Left ventricle myocardium inferior (tissue), 1 donor: ENCODE measurements at regions not wholly inside any gene's neighbourhood (a gene's known extent, or its start where the extent isn't known, plus 50 kb on each side); places are given as distances from the start of the nearest gene placed in this dataset.
A peak's percentile ranks its signal among the peaks of the same experiment; 100 is the strongest.

ENCODE experiments used
- DNase-seq: peaks from one replicate; pipeline ENCODE4 v3.0.0-alpha.2; 2020
- H3K27ac ChIP-seq: fragments of 200-600 bp; replicated peaks from 2 replicates; pipeline ENCODE4 v1.8.0; 2021
- H3K27me3 ChIP-seq: fragments of 200-600 bp; 2 replicates; pipeline ENCODE4 v1.8.0; 2021; ENCODE audit warnings: low read depth
- H3K36me3 ChIP-seq: fragments of 200-600 bp; 2 replicates; pipeline ENCODE4 v1.8.0; 2021
- H3K4me1 ChIP-seq: fragments of 200-600 bp; 2 replicates; pipeline ENCODE4 v1.8.0; 2021
- H3K4me3 ChIP-seq: fragments of 200-600 bp; 2 replicates; pipeline ENCODE4 v1.8.0; 2021; ENCODE audit warnings: mild to moderate bottlenecking, moderate library complexity
- H3K9me3 ChIP-seq: fragments of 200-600 bp; replicated peaks from 2 replicates; pipeline ENCODE4 v1.8.0; 2021
- intact Hi-C: fragments of 100-400 bp; cut with micrococcal nuclease; formaldehyde crosslinking; loops from one replicate; pipeline ENCODE4 v1.11.0; 2022
- TF ChIP-seq, protein P1 (sequence below): fragments of 200-600 bp; IDR thresholded peaks from 2 replicates; pipeline ENCODE4 v1.8.0; 2021; ENCODE audit warnings: antibody characterized with exemption, mild to moderate bottlenecking, borderline replicate concordance
- donor health status: DM: no; HTN: yes; CAD: no; lungs with severe emphysema.

DNA sequence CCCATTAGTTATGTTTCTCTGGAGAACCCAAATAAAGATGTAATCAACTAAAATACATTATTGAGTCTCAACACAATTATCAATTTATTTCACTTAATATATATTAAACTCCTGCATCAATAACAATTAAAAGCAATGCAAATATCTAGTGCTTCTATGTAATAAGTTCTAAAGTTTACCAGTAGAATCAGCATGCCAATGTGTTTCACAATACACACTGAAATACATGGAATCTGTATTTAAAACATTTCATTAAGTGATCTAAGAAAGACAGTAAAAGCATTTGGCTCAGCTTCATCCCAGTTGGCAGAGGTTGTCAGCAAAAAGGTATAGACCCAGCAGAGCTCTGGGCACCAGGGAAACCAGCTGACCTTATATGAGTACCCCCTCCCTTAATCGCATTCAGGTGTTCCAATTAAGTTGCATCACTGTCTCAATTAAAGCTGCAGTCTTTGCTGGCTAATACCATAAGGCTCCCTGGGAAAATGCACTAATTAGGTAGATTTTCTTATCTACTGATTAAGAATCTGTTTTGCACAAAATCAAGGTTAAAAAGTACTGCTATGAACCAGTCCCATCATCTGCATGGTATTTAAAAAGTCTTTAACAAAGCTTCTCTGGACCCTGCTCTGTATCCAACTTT, 63.1 kb downstream of the NIBAN1 start:
- Histone ChIP-seq H3K9me3 (no peaks in the 10 kb centered on the region), H3K4me1 (peaks cover 98% of the 10 kb centered on the region), H3K4me3 (no peak overlapping the region), H3K27ac (peak overlapping the region; percentile 67), H3K36me3 (no peaks in the 10 kb centered on the region), H3K27me3 (no peaks in the 10 kb centered on the region)
- no peak for DNase-seq
- TF ChIP-seq, protein P1, sequence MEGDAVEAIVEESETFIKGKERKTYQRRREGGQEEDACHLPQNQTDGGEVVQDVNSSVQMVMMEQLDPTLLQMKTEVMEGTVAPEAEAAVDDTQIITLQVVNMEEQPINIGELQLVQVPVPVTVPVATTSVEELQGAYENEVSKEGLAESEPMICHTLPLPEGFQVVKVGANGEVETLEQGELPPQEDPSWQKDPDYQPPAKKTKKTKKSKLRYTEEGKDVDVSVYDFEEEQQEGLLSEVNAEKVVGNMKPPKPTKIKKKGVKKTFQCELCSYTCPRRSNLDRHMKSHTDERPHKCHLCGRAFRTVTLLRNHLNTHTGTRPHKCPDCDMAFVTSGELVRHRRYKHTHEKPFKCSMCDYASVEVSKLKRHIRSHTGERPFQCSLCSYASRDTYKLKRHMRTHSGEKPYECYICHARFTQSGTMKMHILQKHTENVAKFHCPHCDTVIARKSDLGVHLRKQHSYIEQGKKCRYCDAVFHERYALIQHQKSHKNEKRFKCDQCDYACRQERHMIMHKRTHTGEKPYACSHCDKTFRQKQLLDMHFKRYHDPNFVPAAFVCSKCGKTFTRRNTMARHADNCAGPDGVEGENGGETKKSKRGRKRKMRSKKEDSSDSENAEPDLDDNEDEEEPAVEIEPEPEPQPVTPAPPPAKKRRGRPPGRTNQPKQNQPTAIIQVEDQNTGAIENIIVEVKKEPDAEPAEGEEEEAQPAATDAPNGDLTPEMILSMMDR: no peak
- intact Hi-C loops: no loop called here

DNA sequence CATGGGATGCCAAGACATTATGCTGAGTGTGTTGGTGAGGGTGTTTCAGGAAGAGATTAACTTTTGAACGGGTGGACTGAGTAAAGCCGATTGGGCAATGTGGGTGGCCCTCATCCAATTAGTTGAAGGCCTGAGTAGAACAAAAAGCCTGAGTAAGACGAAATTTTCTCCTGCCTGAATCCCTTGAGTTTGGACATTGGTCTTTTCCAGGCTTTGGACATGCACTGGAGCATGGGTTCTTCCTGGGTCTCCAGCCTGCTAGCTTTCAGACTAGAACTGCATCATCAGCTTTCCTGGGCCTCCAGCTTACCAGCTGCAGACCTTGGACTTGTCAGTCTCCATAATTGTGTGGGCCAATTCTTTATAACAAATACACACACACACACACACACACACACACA, 63.6 kb downstream of the NIBAN1 start:
- DNase-seq: peak; percentile 61
- TF ChIP-seq, protein P1: no peak
- Histone ChIP-seq H3K27me3 (no peaks in the 10 kb centered on the region), H3K4me3 (no peak overlapping the region), H3K4me1 (peaks cover 98% of the 10 kb centered on the region), H3K9me3 (no peaks in the 10 kb centered on the region), H3K36me3 (no peaks in the 10 kb centered on the region), H3K27ac (peak overlapping the region; percentile 67)
- intact Hi-C loops: no loop called here

DNA sequence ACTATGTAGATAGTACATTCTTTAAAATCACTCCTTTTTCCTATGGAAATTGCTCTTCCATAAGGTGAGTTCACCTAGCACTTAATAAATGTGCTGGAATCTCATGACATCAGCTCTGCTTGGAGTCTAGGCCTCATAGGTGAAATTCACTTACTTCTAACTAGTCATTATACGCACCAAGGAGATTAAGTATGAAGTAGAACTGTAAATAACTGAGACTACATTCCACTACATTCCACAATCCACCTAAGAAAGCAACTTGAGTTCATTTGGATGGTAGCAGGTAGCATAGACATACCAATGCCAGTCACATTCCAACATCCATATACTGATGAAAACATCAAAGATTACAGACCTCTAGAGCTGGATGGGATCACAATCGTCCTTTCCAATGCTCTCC, 64.3 kb downstream of the NIBAN1 start:
- DNase-seq: no peak
- H3K4me3 ChIP-seq: no peak overlapping the region
- H3K36me3 ChIP-seq: no peaks in the 10 kb centered on the region
- H3K27ac ChIP-seq: peak overlapping the region; percentile 67
- no peaks in the 10 kb centered on the region for H3K27me3 ChIP-seq
- TF ChIP-seq, protein P1: no peak
- peaks cover 99% of the 10 kb centered on the region for H3K4me1 ChIP-seq
- intact Hi-C loops: no loop called here
- no peaks in the 10 kb centered on the region for H3K9me3 ChIP-seq

DNA sequence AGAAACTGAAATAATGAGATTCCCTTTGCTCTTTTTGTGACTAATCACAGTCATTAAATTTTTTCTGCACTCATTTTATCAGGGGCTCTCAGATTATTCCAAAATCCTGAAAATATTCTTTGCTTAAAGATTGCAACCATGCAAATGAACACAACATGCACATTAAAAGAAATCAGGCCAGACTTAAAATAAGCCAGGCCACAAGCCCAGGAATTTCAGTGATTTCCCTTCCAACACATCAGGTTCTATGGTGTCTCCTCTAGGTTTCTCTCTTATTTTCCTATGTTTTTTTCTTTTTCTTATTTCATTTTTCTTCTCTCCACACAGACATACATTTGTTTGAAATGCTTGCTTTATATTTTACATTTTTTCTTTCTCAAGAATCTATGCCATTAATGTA, 65.3 kb downstream of the NIBAN1 start:
- Histone ChIP-seq H3K4me1 (peaks cover 98% of the 10 kb centered on the region), H3K27ac (peak overlapping the region; percentile 67), H3K36me3 (no peaks in the 10 kb centered on the region), H3K4me3 (no peak overlapping the region), H3K9me3 (no peaks in the 10 kb centered on the region), H3K27me3 (no peaks in the 10 kb centered on the region)
- DNase-seq: no peak
- TF ChIP-seq, protein P1: no peak
- intact Hi-C loops: no loop called here

DNA sequence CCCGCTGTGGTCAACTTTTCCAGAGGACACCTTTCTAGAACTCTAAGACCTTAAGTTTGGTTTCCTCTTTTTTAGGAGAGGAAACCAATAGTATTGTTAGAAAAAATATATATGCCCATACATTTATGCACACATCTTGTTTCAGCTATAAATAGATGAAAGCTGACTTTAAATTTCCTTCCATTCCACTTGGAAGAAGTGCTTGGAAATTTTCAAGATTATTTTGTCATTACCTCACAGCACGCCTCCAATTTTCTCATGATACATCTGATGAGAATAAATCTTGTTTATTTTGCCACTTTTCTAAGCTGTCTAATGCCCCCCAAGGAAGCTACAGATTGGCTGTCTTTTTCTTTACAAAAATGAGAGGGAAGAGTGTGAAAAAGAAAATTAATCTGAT, 65.8 kb downstream of the NIBAN1 start:
- intact Hi-C loops: no loop called here
- H3K27ac ChIP-seq: peak overlapping the region; percentile 67
- H3K36me3 ChIP-seq: no peaks in the 10 kb centered on the region
- peaks cover 98% of the 10 kb centered on the region for H3K4me1 ChIP-seq
- DNase-seq: no peak
- H3K27me3 ChIP-seq: no peaks in the 10 kb centered on the region
- no peak overlapping the region for H3K4me3 ChIP-seq
- TF ChIP-seq, protein P1: no peak
- no peaks in the 10 kb centered on the region for H3K9me3 ChIP-seq

DNA sequence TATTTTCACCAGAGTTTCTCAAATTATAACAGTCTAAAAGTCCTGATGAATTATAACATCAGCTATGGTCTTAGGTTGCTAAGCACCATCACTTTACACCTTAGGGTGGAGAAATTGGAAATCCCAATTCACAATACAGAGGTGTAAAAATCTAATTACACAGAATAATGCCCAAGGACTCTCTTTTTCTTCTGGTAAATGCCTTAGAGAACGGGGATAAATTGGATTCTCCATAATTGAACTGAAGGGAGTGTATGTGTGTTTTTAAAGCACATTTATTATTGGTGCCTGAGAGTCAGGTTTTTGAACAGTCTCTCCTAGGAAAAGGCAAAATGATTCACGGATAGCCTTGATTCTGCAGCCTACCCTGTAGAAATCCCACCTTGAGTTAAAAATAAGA, 66.8 kb downstream of the NIBAN1 start:
- intact Hi-C loops: no loop called here
- Histone ChIP-seq H3K27me3 (no peaks in the 10 kb centered on the region), H3K36me3 (no peaks in the 10 kb centered on the region), H3K4me1 (peaks cover 99% of the 10 kb centered on the region), H3K27ac (peak overlapping the region; percentile 67), H3K4me3 (no peak overlapping the region), H3K9me3 (no peaks in the 10 kb centered on the region)
- DNase-seq: no peak
- TF ChIP-seq, protein P1: no peak
